Stimulated activated CD4-positive, alpha-beta T cell treated with anti-CD3 and anti-CD28 coated beads, Interleukin-12 subunit alpha, Interleukin-12 subunit beta, amount 100 ng/mL, for 48 hours (primary cell): ENCODE measurements at regions not wholly inside any gene's neighbourhood (a gene's known extent, or its start where the extent isn't known, plus 50 kb on each side); places are given as distances from the start of the nearest gene placed in this dataset.

Experiments used
- DNase-seq, 3 donors: peaks; one replicate each; pipeline ENCODE4 v3.0.0-alpha.2; 2020; ENCODE audit warnings: low read depth in 2 of 3, low spot score in 1 of 3

DNA sequence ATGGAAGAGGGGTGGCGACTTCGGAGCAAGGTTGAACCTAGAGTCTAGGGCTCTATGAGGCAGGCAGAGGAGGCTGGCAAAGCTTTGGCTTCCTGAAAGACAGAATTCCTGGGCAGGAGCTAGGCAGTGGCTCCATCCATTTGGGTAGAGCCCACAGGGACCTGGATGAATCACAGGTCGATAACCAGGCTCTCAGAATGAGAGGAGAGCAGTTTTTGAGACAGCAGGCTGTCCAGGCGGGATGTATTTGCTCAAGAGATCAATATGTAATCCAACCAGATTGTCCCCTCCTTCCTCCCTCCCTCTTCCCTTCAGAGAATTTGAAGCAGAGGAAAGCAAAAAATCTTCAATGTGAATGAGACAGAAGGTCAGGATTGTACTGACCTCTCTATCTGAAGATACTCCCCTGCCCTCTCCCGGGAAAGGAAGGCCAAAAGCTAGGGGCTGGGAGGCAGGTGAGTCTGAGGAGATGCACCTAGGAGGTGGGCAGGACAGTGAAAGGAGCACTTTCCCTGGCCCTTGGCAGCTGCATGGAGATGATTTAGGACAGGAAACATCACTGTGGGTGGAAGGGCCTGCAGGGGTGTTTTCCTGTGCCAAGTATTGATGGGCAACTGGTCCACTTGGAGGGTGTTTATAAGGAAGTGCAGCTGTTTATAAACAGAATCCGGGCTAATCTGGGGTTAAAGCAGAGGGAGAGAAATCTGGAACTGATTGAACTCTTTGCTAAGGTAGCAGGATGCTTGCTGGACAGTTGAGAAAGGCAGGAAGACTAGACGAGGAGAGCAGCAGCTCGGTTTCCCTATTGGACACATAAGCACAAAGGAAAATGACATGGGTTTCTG lies 212.4 kb upstream of the LRFN2 start:
- no peak for DNase-seq

DNA sequence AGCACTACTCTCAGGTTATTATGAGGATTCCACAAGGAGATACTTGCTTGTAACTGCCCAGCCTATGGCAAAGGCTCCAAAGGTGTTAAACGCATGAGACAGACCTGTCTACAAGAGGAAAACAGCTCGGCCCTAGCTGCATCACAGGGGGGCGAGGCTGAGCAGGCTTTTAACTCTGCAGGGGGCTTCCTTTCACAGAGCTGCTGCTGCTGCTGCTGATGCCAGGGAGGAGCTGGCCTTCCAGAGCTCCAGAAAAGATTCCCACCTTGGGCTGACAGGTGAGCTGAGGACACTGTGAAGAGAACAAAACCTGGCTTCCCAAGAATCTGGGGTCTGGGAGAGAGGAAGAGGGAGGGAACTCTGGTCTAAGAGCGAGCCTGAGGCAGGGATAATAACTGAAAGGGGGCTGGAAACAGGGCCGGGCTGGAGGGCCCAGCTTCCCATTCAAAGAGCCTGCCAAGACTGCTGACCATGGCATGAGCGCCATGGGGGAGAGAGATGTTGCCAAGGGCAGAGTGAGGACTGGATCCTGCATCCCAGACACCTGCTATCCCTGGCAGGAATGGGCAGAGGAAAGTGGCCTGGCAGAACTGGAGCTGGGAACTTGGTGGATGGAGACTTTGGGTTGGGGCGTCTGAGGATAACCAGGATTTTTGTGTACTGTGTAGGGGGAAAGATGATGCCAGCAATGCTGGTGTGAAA lies 211.1 kb upstream of the LRFN2 start:
- DNase-seq, result no peak

DNA sequence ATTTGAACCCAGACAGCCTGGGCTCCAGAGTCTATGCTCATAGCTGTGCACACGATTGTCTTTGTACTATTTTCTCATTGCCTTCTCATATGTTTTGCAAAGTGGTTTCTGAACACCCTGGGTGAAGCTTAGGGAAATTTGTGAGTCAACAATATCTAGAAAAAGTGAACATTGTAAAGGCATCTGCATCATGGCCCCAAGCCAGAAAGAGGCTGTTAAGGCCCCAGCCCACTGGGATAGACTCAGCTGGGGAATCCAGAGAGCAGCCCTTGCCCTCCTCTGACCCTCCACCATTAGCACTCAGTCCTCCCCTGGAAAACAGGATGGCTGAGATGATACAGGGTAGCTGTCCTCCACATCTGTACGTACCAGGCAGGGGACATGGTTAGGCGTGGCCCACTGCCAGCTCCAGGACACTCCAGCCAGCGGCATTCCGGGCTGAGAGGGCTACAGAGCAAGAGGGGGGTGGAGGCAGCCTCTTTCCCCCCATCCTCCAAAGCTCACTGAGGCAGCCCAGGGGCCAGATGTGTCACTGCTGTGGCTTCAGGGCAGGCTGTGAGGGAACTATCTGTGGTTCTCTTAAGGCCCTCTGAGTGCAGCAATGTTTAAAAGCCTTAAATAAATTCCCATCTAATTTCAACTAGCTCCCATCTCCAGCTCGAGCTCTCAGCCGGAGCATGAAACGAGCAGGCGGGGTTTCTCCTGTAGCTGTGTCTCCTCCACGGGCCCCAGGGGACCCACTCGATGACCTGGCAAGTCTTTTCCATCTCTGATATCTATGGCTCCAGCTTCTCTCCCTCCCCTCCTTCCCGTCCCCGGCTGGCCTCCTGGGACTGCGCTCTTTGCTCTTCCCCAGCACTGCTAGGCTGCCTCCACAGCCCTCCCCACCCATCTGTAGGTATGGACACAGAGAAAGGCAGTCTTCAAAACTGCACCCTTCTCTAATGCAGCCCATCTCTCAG lies 209.4 kb upstream of the LRFN2 start:
- DNase-seq, result no peak

DNA sequence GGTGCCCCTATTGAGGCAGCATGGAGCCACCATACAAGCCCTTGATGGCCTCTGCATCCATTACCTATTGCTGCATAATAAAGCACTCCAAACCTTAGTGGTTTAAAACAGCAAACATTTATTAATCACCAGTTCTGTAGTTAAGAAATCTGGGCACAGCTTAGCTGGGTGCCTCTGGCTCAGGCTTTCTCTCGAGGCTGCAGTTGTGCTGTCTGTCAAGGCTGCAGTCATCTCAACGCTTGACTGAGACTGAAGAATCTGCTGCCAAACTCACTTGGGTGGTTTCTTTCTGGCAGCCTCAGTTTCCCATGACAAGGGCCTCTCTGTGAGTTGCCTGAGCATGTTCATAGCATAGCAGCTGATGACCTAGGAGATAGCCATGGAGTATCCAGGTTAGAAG lies 207.4 kb upstream of the LRFN2 start:
- no peak for DNase-seq

DNA sequence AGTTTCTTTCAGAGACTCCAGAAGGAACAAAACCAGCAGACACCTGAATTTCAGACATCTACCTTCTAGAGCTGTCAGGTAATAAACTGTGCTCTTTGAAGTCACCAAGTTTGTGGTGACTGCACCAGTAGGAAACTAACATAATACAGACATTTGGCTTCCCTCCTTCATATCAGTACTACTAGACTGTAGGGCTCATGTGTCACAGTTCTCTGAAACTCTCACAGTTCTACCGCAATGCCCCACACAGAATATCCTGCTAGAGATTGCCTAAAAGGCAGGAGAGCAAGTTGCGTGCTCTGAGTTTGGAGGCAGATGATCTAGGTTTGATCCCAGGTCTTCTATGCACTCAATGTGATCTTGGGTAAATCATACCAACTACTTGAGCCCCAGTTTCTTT lies 205.0 kb upstream of the LRFN2 start:
- no peak for DNase-seq

DNA sequence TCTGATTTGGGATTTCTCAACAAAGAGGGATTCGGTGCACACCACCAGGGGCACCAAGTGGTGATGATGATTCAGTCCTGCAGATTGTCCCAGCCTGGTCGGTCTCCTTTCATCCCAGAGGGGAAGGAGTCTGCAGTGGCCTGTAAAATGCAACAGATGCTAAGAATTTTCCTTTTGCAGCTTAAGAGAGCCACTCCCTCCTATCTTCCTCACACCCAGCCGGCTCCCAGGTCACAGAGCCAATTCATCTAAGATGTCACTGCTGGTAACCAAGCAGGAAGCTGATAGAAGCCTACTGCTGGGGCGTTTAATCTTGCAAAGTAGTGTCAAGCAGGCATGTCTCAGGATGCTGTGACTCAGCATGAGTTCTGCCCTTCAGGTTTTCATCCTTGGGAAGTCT lies 203.8 kb upstream of the LRFN2 start:
- no peak for DNase-seq

DNA sequence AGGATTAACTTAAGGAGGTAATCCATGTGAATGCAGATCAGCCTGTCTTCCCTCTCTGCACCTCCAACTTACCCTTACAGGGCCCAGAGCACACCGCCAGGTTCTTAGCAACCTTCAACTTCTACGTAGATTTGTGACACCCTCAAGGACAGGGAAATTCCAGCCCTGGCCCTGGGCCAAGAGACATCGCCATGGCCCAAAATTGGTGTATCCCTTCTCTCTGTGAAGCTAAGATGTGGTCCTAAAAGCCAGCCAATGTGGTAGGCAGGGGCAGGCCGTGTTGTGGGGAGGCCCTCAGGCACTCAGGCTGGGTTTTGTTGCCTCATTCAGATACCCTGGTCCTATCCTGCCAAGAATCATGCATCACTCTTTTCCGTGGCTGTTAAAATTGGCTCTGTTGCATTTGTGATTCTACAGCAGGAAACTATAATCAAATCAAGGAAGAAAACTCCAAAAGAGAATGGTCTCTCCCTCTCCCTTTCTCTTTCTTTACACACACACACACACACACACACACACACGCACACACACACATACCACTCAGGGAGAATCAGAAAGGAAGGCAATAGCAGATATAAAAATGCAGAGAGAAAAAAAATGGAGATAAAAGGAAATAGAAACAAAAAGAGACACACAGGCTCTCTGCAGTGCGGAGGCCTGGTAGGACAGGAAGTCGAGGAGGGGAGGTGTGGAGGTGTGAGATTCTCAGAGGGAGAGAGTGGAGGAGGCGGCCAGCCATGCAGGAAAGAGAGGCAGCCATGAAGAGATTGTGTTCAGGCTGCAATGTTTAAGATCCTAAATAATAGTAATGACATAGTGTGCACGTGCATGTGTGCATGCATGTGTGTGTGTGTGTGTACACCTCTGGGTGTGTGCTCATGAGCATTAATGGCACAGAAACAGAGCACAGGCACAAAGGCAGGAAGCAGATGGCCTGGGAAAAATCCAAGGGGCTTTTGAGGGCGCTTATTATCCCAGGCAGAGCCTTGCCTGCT lies 201.8 kb upstream of the LRFN2 start:
- peak in 1 of 3 donors; percentile 15 for DNase-seq

DNA sequence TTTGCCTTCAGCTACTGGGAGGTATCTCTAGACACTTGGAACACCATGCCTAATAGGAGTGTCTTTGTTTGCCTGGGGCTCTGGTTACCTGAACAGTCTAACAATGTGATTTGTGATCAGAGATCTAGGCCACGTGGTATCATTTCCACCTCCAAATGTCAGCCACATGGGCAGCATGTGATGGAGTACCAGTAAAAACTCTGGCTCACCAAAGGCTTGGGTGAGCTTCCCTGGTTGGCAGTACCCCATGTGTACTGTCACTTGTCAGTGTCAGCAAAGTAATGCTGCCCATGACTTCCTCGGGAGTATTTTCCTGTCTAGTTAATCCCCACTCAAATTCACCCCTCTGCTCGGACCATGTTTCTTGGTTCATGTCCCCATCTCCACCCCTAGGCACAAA lies 195.2 kb upstream of the LRFN2 start:
- DNase-seq, result no peak

DNA sequence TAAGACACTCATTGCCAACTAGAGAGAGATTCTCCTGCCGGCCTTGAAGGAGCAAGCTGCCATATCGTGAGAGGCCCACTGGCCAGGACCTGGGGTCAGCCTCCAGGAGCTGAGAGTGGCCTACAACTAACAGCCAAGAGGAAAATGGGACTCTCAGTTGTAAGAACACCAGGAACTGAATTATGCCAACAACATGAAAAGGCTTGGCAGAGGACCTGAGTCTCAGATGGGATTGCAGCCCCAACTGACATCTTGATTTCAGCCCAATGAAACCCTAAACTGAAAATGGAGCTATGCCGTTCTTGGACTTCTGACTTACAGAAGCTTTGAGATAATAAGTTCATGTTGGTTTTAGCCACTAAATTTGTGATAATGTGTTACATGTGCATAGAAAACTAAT lies 193.5 kb upstream of the LRFN2 start:
- no peak for DNase-seq

DNA sequence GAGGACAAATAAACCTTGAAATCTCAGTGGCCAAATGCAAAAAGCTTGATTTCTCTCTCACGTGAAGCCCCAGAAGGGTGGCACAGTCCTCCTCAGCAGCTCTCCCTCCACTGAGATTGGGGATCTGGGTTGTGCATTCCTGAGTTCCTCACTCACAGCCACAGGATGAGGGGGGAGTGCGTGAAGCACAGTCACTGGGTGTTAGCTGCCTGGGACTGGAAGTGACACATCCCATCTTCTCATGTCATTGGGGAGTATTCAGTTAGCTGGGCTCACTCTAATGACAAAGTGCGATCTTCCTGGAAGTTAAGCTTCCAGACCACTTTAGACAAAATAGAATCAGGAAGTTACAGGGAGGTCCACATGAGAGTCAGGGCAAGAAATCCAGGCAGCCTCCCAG lies 192.2 kb upstream of the LRFN2 start:
- no peak for DNase-seq

DNA sequence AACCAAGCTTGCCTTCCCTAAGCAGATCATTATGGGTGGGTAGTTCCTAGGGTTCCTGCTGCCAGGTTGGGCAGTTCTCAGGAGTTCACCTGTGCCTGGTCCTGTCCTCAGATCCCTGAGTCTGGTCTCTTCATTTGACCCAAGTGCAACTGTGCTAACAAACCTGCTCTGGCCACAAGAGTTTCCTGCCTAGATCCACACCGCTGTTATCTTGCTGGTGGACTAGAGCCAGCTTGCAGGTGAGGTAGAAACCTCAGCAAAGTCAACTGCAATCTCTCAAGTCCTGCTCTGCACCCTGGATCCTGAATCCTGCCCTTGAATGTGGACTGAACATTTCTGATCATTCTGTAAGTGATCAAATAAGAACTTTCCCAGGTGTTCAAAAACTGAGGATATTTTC lies 191.8 kb upstream of the LRFN2 start:
- DNase-seq, result no peak

DNA sequence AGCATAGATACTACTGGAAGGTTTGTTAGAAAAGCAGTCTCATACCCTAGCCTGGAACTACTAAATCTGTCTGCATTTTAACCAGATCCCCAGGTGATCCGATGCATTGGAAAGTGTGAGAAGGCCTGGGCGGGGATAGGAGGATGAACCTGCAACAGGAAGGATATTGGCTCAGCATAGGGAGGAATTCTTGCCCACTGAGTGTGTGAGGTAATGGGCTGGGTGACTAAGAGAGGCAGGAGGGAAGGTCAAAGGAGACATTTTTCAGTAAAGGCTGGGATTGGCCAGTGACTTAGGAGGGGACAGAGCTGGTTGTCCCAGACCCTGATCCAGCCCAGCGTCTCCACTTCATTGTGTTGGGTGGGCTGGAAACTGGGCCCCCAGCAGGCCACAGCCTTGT lies 191.0 kb upstream of the LRFN2 start:
- no peak for DNase-seq

DNA sequence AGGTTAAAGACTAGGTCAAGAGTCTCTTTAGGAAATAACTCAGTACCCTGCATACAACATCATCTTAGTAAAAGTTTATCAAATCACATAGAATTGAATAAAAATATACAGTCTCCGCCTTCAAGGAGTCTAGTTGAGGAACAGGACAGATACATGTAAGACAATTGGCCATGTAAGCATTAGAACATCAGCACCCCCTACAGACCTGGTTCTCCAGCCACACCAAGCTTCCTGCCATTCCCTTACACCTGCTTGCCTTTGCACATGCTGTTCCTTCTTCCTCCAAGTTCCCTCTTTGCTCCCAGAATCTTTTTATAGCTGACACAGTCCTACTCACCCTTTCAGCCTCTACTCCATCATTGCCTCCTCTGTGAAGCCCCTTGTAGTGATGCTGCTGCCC lies 187.8 kb upstream of the LRFN2 start:
- no peak for DNase-seq

DNA sequence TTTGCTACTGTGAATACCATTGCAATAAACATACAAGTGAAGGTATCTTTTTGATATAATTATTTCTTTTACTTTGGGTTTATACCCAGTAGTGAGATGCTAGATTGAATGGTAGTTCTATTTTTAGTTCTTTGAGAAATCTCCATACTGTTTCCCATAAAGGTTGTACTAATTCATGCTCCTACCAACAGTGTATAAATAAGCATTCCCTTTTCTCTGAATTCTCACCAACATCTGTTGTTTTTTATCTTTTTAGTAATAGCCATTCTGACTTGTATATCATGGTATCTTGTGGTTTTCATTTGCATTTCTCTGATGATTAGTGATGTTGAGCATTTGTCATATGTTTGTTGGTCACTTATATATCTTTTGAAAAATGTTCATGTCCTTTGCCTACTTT lies 183.6 kb upstream of the LRFN2 start:
- DNase-seq, result no peak

DNA sequence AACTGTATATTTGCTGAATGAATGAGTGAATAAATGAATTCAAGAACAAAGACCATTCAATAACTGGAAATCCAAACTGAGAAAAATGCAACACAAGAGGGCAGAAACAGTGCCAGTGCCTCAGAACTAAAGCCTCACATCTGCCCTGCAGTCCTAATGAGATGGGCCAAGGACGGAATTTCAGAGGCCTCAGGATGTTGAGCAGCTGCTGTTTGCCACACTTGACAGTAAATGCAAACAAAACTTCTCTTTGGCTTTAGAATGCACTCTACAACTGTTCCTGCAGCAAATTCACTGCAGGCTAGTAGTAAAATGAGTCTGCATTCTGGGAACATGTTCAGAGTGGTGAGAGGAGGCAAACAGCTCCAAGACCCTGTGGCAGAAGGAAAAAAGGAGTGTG lies 177.6 kb upstream of the LRFN2 start:
- no peak for DNase-seq

DNA sequence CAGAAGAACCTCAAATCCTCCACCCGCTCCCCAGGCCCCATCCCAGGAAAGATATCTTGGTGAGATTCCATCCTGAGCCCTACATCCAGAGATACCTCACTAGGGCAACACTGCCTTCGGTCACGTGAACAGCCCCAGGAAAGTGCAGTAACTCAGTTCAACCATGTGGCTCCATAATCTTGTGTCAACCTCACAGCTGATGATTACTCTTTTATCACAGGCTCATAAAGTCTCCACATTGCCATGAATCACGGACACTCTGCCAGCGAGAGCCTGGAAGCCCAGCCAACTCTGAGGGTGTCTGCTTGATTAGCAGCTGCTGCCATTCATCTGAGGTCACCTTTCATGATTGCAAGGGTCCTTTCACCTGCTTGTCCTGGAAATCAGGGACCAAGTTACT lies 175.8 kb upstream of the LRFN2 start:
- DNase-seq, result no peak

DNA sequence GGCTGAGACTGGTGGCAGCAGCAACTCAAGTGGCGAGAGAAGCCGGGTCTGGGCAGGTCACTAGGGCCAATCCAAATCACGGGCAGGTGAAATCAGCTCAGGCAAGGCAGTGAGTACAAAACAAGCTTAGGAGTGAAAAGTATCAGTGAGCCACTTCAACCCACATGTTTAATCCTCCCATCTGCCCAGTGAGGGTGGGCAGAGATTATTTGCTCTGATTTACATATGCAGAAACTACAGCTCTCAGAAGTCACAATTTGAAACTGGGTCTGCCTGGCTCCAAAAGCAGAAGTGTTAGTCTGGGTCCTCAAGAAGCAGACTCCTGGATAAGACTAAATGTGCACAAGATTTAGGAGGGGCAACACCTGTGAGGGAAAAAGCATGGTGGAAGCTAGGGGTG lies 173.7 kb upstream of the LRFN2 start:
- no peak for DNase-seq

DNA sequence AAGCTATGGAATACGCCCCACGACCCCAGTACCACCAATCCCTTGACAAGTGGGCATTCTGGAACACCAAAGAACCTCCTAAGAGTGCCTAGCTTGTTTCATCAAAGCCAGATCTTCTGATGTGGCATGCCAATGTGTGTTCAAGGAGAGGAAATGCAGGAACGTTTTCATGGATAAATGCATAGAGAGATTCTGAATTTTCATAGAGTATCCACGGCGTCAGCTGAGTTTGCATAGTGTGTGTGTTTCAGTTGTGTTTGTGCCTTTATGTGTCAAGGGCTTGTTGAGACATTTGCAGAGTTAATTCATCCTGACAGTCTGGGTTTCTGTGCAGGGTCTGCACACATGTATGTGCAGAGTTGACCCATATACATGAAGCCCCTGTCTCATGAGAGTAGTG lies 172.7 kb upstream of the LRFN2 start:
- no peak for DNase-seq

DNA sequence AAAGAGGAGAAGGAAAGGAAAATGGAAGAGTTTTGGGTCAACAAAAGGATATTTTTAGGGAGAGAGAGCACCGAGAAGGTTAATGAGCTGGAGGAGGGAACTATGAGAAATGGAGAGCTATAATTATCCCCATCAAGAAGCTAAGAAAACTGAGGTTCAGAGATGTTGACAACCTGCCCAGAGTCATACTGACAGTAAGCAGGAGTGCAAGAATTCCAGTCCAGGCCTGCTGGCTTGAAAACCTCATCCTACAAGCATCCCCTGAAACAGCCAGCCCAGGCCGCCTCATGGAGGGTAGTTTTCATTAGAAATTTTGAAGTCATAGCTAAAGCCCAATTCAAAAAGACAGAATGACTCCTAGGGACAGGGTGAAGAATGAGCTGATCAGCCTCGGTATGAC lies 172.1 kb upstream of the LRFN2 start:
- no peak for DNase-seq

DNA sequence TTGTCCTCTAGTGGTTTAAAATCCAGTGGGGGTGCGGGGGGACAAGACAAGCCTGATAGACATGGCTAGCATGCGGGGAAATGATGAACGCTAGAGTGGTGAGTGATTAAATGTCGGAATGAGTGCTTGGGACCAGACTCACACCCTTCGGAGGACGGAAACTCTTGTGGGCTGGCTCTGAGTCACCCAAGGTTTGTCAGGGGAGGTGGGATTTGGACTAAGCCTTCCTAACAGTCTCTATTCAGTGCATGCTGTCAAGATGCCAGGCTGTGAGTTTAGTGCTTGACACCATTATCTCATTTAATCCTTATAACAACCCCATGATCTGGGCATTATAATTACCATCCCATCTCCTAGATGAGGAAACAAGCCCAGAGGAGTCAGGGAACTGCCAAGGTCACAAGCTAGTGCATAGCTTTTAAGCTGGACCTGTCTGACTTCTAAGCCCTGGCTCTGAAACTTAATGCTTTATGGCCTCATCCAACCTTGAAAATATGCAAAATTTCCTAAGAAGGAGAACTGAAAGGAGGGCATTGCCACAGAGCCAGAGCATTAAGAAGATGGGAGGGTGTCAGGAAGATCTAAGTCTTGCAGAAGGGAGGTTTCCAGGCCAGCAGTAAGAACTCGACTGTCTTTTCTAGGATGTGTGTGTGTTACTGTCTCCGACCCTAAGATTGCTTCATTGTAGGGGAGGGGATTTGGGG lies 168.7 kb upstream of the LRFN2 start:
- no peak for DNase-seq
